Activated B cell treated with CpG ODN at 0.5 μM for 24 hours (primary cell): ENCODE measurements at regions not wholly inside any gene's neighbourhood (a gene's known extent, or its start where the extent isn't known, plus 50 kb on each side); places are given as distances from the start of the nearest gene placed in this dataset.

Experiments
- ATAC-seq: fragments of 200-7000 bp; cut with Tn5 transposase; one replicate; pipeline ENCODE4 v1.10.0; 2021; ENCODE audit warnings: low read depth, mild to moderate bottlenecking, moderate library complexity
- CTCF ChIA-PET: fragments of 350-600 bp; sonication (Branson Sonifier 250); formaldehyde crosslinking; loops from one replicate; lab custom pipeline; 2021; ENCODE audit warnings: antibody characterized with exemption; lab: Charles Lee
- POLR2A ChIA-PET: fragments of 350-600 bp; sonication (Branson Sonifier 250); formaldehyde crosslinking; loops from one replicate; lab custom pipeline; 2021; ENCODE audit warnings: antibody characterized with exemption; lab: Charles Lee
- DNase-seq: peaks from one replicate; pipeline ENCODE4 v3.0.0; 2022
- H3K27ac Mint-ChIP-seq: one replicate; pipeline ENCODE4 v1.8.0; 2020; ENCODE audit warnings: mixed read lengths
- H3K27me3 Mint-ChIP-seq: one replicate; pipeline ENCODE4 v1.8.0; 2021; ENCODE audit warnings: mixed read lengths
- H3K36me3 Mint-ChIP-seq: one replicate; pipeline ENCODE4 v1.8.0; 2021; ENCODE audit warnings: low read depth, mixed read lengths
- H3K4me1 Mint-ChIP-seq: one replicate; pipeline ENCODE4 v1.8.0; 2021; ENCODE audit warnings: mixed read lengths
- H3K4me3 Mint-ChIP-seq: one replicate; pipeline ENCODE4 v1.8.0; 2020; ENCODE audit warnings: mild to moderate bottlenecking, mixed read lengths
- H3K9me3 Mint-ChIP-seq: one replicate; pipeline ENCODE4 v1.8.0; 2020; ENCODE audit warnings: mixed read lengths
- CTCF ChIP-seq: fragments of 200-600 bp; IDR thresholded peaks from one replicate; pipeline ENCODE4 v1.8.0; 2022; ENCODE audit warnings: antibody characterized with exemption, mild to moderate bottlenecking
- intact Hi-C: fragments of 100-400 bp; cut with micrococcal nuclease; formaldehyde crosslinking; loops from one replicate; pipeline ENCODE4 v1.15.1; 2024

GRCh38 chr6:54040545-54040944 lies 70.7 kb upstream of the MLIP start:
- CTCF ChIA-PET, result no interaction called here
- no peak for ATAC-seq

GRCh38 chr6:54041239-54041638 lies 70.0 kb upstream of the MLIP start:
- DNase-seq (no peak), ATAC-seq (no peak)
- H3K4me1 Mint-ChIP-seq, result no peaks in the 10 kb centered on the region
- intact Hi-C loops, result no loop called here
- H3K4me3 Mint-ChIP-seq, result no peak overlapping the region
- CTCF ChIA-PET, result no interaction called here
- H3K36me3 Mint-ChIP-seq, result no peaks in the 10 kb centered on the region
- TF ChIP-seq CTCF, result no peak
- POLR2A ChIA-PET, result no interaction called here
- no peaks in the 10 kb centered on the region for H3K9me3 Mint-ChIP-seq
- peaks cover 3% of the 10 kb centered on the region for H3K27me3 Mint-ChIP-seq
- no peak overlapping the region for H3K27ac Mint-ChIP-seq

More at GRCh38 chr6:54040545-54040944, 70.7 kb upstream of the MLIP start:
- POLR2A ChIA-PET, result no interaction called here
- H3K36me3 Mint-ChIP-seq, result no peaks in the 10 kb centered on the region
- no peak overlapping the region for H3K27ac Mint-ChIP-seq
- no peak overlapping the region for H3K4me3 Mint-ChIP-seq
- TF ChIP-seq CTCF, result no peak
- intact Hi-C loops, result no loop called here
- no peaks in the 10 kb centered on the region for H3K9me3 Mint-ChIP-seq
- no peaks in the 10 kb centered on the region for H3K4me1 Mint-ChIP-seq
- DNase-seq, result no peak
- H3K27me3 Mint-ChIP-seq, result peaks cover 3% of the 10 kb centered on the region

DNA sequence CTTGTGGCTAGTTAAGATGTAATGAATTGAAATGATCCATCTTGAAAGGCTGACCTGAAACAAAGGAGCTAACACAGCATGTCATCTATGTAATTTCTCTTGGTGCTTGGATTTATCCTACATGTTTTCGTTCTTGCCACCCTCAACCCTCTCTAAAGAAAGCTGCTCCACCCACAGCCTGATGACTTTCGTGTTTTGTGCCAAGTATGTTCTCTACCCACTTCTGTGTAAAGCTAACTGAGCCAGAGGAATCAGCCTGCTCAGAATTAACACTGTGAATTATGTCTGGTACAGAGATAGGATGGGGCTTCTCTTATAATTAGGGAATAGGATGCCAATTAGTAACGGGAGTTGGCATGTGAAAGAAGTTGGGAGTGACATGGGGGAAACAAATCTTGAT lies 67.9 kb upstream of the MLIP start:
- ChIA-PET CTCF (no interaction called here), POLR2A (no interaction called here)
- ATAC-seq (no peak), DNase-seq (no peak)
- no peak overlapping the region for H3K4me3 Mint-ChIP-seq
- intact Hi-C loops, result no loop called here
- H3K4me1 Mint-ChIP-seq, result no peaks in the 10 kb centered on the region
- H3K36me3 Mint-ChIP-seq, result no peaks in the 10 kb centered on the region
- no peak overlapping the region for H3K27ac Mint-ChIP-seq
- no peaks in the 10 kb centered on the region for H3K9me3 Mint-ChIP-seq
- H3K27me3 Mint-ChIP-seq, result peaks cover 3% of the 10 kb centered on the region
- TF ChIP-seq CTCF, result no peak

GRCh38 chr6:54044059-54044458 lies 67.2 kb upstream of the MLIP start:
- H3K36me3 Mint-ChIP-seq, result no peaks in the 10 kb centered on the region
- peaks cover 3% of the 10 kb centered on the region for H3K27me3 Mint-ChIP-seq
- H3K4me1 Mint-ChIP-seq, result no peaks in the 10 kb centered on the region
- TF ChIP-seq CTCF, result no peak
- CTCF ChIA-PET, result no interaction called here
- intact Hi-C loops, result no loop called here
- no peak overlapping the region for H3K4me3 Mint-ChIP-seq
- POLR2A ChIA-PET, result no interaction called here
- no peaks in the 10 kb centered on the region for H3K9me3 Mint-ChIP-seq
- no peak for ATAC-seq
- DNase-seq, result no peak
- H3K27ac Mint-ChIP-seq, result no peak overlapping the region

GRCh38 chr6:54048782-54049181 lies 62.5 kb upstream of the MLIP start:
- Mint-ChIP-seq H3K27ac (no peak overlapping the region), H3K27me3 (no peaks in the 10 kb centered on the region), H3K4me1 (no peaks in the 10 kb centered on the region), H3K4me3 (no peak overlapping the region), H3K36me3 (no peaks in the 10 kb centered on the region), H3K9me3 (no peaks in the 10 kb centered on the region)
- DNase-seq (no peak), ATAC-seq (no peak)
- intact Hi-C loops, result no loop called here
- CTCF ChIA-PET, result no interaction called here
- POLR2A ChIA-PET, result no interaction called here
- TF ChIP-seq CTCF, result no peak
